SK-N-MC (cell line): ENCODE measurements at regions not wholly inside any gene's neighbourhood (a gene's known extent, or its start where the extent isn't known, plus 50 kb on each side); places are given as distances from the start of the nearest gene placed in this dataset.
"Not testable (repeated sequence)": the region's sequence is repeated elsewhere in the genome, so short reads cannot be mapped to it uniquely, and the experiment has no call there.

ENCODE experiments used
- DNase-seq: peaks from one replicate; pipeline ENCODE4 v3.0.0-alpha.2; 2011; ENCODE audit warnings: low read depth, low spot score
- H3K27ac ChIP-seq: fragments of 200-600 bp; sonication (generic); 2 replicates; pipeline ENCODE4 v1.5.1; 2016; ENCODE audit warnings: mixed run types
- H3K36me3 ChIP-seq: fragments of 200-600 bp; sonication (generic); 2 replicates; pipeline ENCODE4 v1.6.1; 2017; ENCODE audit warnings: antibody characterized with exemption, low read length, mixed read lengths; ENCODE audit not compliant: insufficient read depth
- H3K4me3 ChIP-seq: fragments of 200-600 bp; sonication (generic); 2 replicates; pipeline ENCODE4 v1.5.1; 2016
- H3K9ac ChIP-seq: fragments of 200-600 bp; sonication (generic); 2 replicates; pipeline ENCODE4 v1.8.0; 2017; ENCODE audit warnings: mixed run types, mixed read lengths; ENCODE audit not compliant: insufficient read length
- H3K9me3 ChIP-seq: fragments of 200-600 bp; sonication (generic); 2 replicates; pipeline ENCODE4 v1.6.1; 2017; ENCODE audit warnings: low read depth, mild to moderate bottlenecking, antibody characterized with exemption, low read length, moderate library complexity, mixed read lengths
- EZH2 ChIP-seq: fragments of 200-600 bp; sonication (generic); IDR thresholded peaks from one replicate; pipeline ENCODE4 v1.6.1; 2017; ENCODE audit warnings: antibody characterized with exemption
- FOXP2 ChIP-seq: optimal IDR thresholded peaks from 2 replicates; pipeline ENCODE3; 2011; ENCODE audit warnings: mild to moderate bottlenecking, moderate library complexity; ENCODE audit not compliant: insufficient read depth; ENCODE audit errors: extremely low read length, control extremely low read depth
- POLR2AphosphoS5 ChIP-seq: IDR thresholded peaks from 2 replicates; pipeline ENCODE4 v1.6.1; 2012; ENCODE audit warnings: mild to moderate bottlenecking, low read depth, low read length, borderline replicate concordance

DNA sequence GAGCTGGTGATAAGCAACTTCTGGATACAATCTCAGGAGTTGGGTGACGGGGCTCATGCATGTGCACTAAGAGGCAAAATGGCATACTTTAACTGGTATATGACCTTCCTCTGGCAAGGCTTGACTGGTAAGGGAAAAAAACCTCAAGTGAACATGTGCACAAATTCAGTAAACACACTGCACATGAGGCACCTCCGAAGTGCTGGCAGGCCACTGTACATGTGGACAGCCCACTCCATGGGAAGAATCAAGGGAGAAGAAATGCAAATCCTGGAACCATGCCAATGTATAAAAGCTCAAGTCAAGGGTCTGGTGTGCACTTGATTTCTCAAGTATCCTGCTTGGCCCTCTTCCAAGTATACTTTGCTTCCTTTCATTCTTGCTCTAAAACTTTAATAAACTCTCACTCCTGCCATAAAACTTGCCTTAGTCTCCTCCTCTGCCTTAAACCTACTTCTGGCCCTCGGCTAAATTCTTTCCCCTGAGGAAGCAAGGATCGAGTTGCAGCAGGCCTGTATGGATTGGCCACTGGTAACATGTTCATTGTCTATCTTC lies 167.2 kb downstream of the RAMP3 start:
- peak; percentile 65 for DNase-seq
- TF ChIP-seq POLR2AphosphoS5: no peak
- TF ChIP-seq EZH2: no peak
- TF ChIP-seq FOXP2: no peak
- Histone ChIP-seq H3K9me3 (peaks cover 2% of the 10 kb centered on the region; the same call in 1 of the 2 replicates), H3K4me3 (0 out of 2 replicates have a peak overlapping the region, but pooled peaks have one; percentile 18), H3K27ac (no peak overlapping the region), H3K36me3 (no peaks in the 10 kb centered on the region), H3K9ac (no peak overlapping the region)

DNA sequence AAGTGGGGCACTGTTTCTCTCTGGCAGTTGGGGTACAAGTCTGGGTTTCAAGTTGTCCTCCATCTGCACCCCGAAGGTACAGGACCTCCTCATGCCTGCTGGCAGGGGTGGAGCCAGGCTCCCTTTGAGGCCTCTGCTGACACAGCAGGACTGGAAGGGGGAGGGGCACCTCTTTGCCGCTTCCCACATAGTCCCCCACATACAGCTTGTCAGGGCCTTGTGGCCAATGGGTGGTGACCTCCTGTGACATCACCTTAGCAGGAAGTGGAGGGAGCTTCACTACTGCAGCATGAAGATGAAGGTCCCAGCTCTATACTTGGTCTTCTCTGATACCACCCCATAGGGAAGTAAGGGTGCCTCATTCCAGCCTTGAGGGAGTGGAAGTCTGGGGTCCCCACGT lies 167.8 kb downstream of the RAMP3 start:
- H3K9ac ChIP-seq: no peak overlapping the region
- no peaks in the 10 kb centered on the region for H3K36me3 ChIP-seq
- H3K27ac ChIP-seq: no peak overlapping the region
- peaks cover 2% of the 10 kb centered on the region; the same call in 1 of the 2 replicates for H3K9me3 ChIP-seq
- 0 out of 2 replicates have a peak overlapping the region, but pooled peaks have one; percentile 18 for H3K4me3 ChIP-seq
- TF ChIP-seq EZH2 (no peak), FOXP2 (no peak), POLR2AphosphoS5 (no peak)
- DNase-seq: no peak

DNA sequence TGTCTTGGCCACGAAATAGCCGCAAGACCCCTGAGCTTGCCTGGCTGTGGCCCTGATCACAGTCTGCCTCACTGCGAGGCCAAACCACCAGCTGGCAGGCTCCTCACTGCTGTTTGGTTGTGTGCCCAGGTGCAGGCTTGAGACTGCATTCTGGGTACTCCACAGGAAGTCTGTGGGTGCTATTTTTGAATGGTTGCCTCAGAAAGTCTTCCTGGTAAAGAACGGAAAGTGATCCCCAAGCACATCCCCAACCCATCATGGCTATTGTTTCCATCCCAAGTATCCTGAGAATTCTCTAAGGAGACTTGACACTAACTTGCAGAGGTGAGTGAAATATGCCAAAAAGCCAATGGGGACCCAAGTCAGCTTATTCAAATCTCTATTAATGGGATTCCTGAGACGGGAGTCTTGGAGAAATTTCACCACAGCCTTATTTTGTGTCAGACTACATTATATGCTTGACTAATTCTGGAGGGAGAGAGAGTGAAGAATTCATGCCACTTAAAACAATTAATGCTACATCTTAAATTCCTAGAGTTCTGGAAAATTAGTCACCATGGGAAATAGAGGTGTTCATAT lies 170.9 kb downstream of the RAMP3 start:
- DNase-seq: no peak
- Histone ChIP-seq H3K4me3 (no peak overlapping the region), H3K9me3 (no peaks in the 10 kb centered on the region), H3K36me3 (no peaks in the 10 kb centered on the region), H3K27ac (no peak overlapping the region), H3K9ac (no peak overlapping the region)
- TF ChIP-seq FOXP2 (no peak), EZH2 (no peak), POLR2AphosphoS5 (no peak)

DNA sequence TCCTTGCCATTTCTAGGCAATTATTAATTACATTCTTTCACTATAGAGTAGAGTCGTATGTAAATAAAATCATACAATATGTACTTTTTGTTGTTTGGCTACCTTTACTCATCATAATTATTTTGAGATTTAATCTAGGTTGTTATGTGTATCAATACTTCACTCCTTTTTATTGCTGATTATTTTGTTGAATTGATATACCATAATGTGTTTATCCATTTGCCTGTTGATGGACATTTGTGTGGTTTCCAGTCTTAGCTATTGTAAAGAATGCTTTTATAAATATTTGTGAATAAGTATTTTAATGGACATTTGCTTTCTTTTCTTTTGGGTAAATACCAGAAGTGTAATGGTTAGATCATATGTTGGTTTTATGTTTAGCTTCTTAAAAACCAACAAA lies 174.0 kb downstream of the RAMP3 start:
- Histone ChIP-seq H3K9me3 (no peaks in the 10 kb centered on the region), H3K4me3 (no peak overlapping the region), H3K27ac (no peak overlapping the region), H3K9ac (no peak overlapping the region), H3K36me3 (no peaks in the 10 kb centered on the region)
- no peak for TF ChIP-seq POLR2AphosphoS5
- TF ChIP-seq FOXP2: no peak
- TF ChIP-seq EZH2: no peak
- DNase-seq: no peak

DNA sequence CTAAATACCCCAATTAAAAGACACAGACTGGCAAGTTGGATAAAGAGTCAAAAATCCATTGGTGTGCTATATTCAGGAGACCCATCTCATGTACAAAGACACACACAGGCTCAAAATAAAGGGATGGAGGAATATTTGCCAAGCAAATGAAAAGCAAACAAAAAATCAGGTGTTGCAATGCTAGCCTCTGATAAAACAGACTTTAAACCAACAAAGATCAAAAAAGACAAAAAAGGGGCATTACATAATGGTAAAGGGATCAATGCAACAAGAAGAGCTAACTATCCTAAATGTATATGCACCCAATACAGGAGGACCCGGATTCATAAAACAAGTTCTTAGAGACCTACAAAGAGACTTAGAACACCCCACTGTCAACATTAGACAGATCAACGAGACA lies 177.4 kb downstream of the RAMP3 start:
- H3K9ac ChIP-seq, H3K4me3 ChIP-seq, H3K27ac ChIP-seq, H3K9me3 ChIP-seq, DNase-seq, H3K36me3 ChIP-seq: not testable (repeated sequence)

DNA sequence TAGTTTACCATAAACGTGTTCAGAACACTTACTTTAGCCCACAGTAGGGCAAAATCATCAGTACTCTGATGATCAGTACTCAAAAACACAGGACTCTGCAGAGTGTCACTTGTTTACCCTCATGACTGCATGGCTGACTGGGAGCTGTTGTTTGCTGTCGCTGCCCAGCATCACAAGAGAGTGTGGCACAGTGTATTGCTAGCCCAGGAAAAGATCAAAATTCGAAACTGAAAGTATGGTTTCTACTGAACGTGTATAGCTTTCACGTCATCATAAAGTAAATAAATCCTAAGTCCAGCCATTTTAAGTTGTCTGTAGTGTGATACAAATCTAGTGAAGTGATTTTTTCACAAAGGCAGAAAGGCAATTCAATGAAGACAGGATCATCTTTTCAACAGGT lies 184.6 kb downstream of the RAMP3 start:
- TF ChIP-seq FOXP2: no peak
- TF ChIP-seq POLR2AphosphoS5: no peak
- TF ChIP-seq EZH2: no peak
- H3K27ac ChIP-seq: no peak overlapping the region
- no peak for DNase-seq
- no peaks in the 10 kb centered on the region for H3K9me3 ChIP-seq
- H3K36me3 ChIP-seq: no peaks in the 10 kb centered on the region
- no peak overlapping the region for H3K4me3 ChIP-seq
- H3K9ac ChIP-seq: no peak overlapping the region

DNA sequence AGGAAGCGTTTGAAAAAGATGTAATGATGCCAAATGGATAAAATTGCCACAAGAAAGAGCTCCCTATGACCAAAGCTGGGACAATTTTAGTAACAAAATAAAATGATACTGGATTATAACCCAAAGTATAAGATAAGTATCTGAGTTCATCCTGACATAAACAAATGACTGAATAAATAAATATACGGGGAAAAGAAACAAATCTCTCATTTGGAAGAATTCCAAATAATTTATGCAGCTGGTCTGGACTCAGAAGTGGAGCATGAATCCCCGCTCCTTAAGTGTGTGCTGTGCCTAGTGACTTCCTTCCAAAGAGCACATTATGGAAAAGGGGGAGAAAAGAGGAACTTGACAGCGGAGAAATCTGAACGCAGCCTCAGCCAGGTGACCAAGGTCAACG lies 186.2 kb downstream of the RAMP3 start:
- no peak for DNase-seq
- Histone ChIP-seq H3K9ac (no peak overlapping the region), H3K27ac (no peak overlapping the region), H3K36me3 (no peaks in the 10 kb centered on the region), H3K9me3 (no peaks in the 10 kb centered on the region), H3K4me3 (no peak overlapping the region)
- TF ChIP-seq FOXP2 (no peak), EZH2 (no peak), POLR2AphosphoS5 (no peak)

DNA sequence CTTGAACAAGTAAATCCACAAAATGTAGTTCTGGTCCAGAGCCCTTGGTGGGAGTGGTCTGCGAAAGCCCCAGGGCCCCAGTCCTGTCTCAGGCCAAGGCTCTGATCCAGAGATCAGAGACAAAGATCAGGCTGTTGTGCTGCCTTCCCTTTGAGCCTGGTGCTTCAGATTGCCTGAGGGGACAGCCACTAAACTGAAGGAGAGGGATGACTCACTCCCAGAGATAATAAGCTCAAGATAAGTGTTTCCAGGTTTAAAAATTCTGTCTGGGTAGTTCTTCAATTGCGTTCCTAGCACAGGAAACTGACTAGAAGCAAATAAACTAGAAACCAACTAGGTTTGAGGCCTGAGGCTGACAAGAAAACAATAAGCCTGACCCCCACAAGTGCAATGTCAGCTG lies 190.2 kb downstream of the RAMP3 start:
- Histone ChIP-seq H3K27ac (no peak overlapping the region), H3K9ac (no peak overlapping the region), H3K36me3 (no peaks in the 10 kb centered on the region), H3K9me3 (no peaks in the 10 kb centered on the region), H3K4me3 (no peak overlapping the region)
- DNase-seq: peak; percentile 45
- TF ChIP-seq POLR2AphosphoS5: no peak

DNA sequence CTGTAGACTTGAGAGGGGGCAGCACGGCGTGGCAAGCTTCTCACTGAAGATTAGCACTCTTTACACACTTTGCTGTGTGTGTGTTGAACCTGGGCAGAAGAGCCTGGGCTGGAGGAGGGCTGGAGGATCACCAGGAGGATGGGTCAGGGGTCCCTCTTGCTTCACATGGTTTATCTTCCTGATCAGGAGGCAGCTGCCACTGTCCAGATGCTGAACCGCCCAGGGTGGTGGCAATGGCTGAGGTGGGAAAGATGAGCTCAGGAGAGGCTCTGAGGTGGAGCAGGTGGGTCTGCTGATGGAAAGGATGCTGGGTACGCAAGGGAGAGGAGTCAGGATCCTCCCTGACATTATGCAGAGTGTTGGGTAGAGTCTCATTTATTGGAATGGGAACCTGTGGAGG lies 191.5 kb downstream of the RAMP3 start:
- Histone ChIP-seq H3K27ac (no peak overlapping the region), H3K36me3 (no peaks in the 10 kb centered on the region), H3K4me3 (no peak overlapping the region), H3K9ac (no peak overlapping the region), H3K9me3 (no peaks in the 10 kb centered on the region)
- no peak for TF ChIP-seq EZH2
- no peak for TF ChIP-seq FOXP2
- no peak for TF ChIP-seq POLR2AphosphoS5
- no peak for DNase-seq
